HCT116 (cell line): ENCODE measurements at regions not wholly inside any gene's neighbourhood (a gene's known extent, or its start where the extent isn't known, plus 50 kb on each side); places are given as distances from the start of the nearest gene placed in this dataset.

Experiments
- ATAC-seq: fragments of 200-7000 bp; cut with Tn5 transposase; 2 replicates; pipeline ENCODE4 v1.9.1; 2020; ENCODE audit warnings: mild to moderate bottlenecking, moderate library complexity
- BruUV-seq: library from RNA; stranded (reverse); fragments of 400-500 nt; replicated peaks from 2 replicates; lab custom pipeline; 2021; lab: Mats Ljungman, UMichigan
- CTCF ChIA-PET: fragments of 300-600 bp; sonication (Branson Sonifier 250); formaldehyde crosslinking; loops from one replicate; lab custom pipeline; 2021; ENCODE audit warnings: antibody characterized with exemption; lab: Charles Lee
- POLR2A ChIA-PET: fragments of 300-600, 350-600 bp; sonication (Branson Sonifier 250); formaldehyde crosslinking; loops from one replicate; lab custom pipeline; 2021; ENCODE audit warnings: antibody characterized with exemption; lab: Charles Lee
- RAD21 ChIA-PET, 2 experiments: fragments of 300-600 bp; sonication (Branson Sonifier 250); formaldehyde crosslinking; loops; one replicate each; lab custom pipeline; 2023; ENCODE audit warnings: low total read pairs in 2 of 2; ENCODE audit not compliant: uncharacterized antibody in 2 of 2, unreplicated experiment in 2 of 2, low non-redundant PET in 1 of 2; lab: Charles Lee
- DNase-seq: peaks from one replicate; pipeline ENCODE4 v3.0.0-alpha.2; 2010; ENCODE audit warnings: low read depth, low spot score
- H2AFZ ChIP-seq: fragments of 200-600 bp; shearing (Covaris generic), sonication (generic); 2 replicates; pipeline ENCODE4 v1.6.1; 2017; ENCODE audit warnings: low read depth, mixed run types, mixed read lengths, antibody characterized with exemption, low read length; ENCODE audit not compliant: poor library complexity, severe bottlenecking
- H3K27ac ChIP-seq: 2 replicates; pipeline ENCODE4 v1.5.1; 2012; ENCODE audit warnings: low read depth, low read length
- H3K27me3 ChIP-seq: fragments of 200-600 bp; sonication (generic); 2 replicates; pipeline ENCODE4 v1.6.1; 2016; ENCODE audit warnings: mixed run types, low read length, mixed read lengths; ENCODE audit not compliant: insufficient read depth
- H3K36me3 ChIP-seq, 2 experiments: fragments of 200-500 bp in 1 of 2; fragments of 200-600 bp in 1 of 2; sonication (Bioruptor generic) in 1 of 2; sonication (generic) in 1 of 2; 2 replicates each; pipeline versions ENCODE4 v1.5.1 to v1.6.1; 2014 to 2016; ENCODE audit warnings: low read length in 2 of 2, inconsistent platforms in 1 of 2, mixed read lengths in 1 of 2, mixed run types in 1 of 2; ENCODE audit not compliant: insufficient read depth in 2 of 2, control insufficient read depth in 1 of 2
- H3K4me1 ChIP-seq, 2 experiments: fragments of 200-600 bp in 1 of 2; sonication (generic) in 1 of 2; 2 replicates each; pipeline versions ENCODE4 v1.5.1 to v1.6.1; 2012 to 2017; ENCODE audit warnings: low read length in 2 of 2, inconsistent platforms in 1 of 2, mild to moderate bottlenecking in 1 of 2, mixed read lengths in 1 of 2, mixed run types in 1 of 2, moderate library complexity in 1 of 2; ENCODE audit not compliant: insufficient read depth in 2 of 2, control insufficient read depth in 1 of 2
- H3K4me2 ChIP-seq: fragments of 200-600 bp; sonication (generic); 2 replicates; pipeline ENCODE4 v1.6.1; 2017; ENCODE audit warnings: mixed run types, low read length, mixed read lengths
- H3K4me3 ChIP-seq, 2 experiments: fragments of 200-600 bp in 1 of 2; sonication (generic) in 1 of 2; replicated peaks in 1 of 2; 2 replicates each; pipeline ENCODE4 v1.5.1; 2011 to 2016; ENCODE audit warnings: low read length in 2 of 2, control low read depth in 1 of 2, low read depth in 1 of 2, mild to moderate bottlenecking in 1 of 2, mixed read lengths in 1 of 2, mixed run types in 1 of 2
- H3K79me2 ChIP-seq: fragments of 200-600 bp; sonication (generic); 2 replicates; pipeline ENCODE4 v1.6.1; 2017; ENCODE audit warnings: mild to moderate bottlenecking, mixed run types, low read length, moderate library complexity, mixed read lengths; ENCODE audit not compliant: insufficient read depth
- H3K9ac ChIP-seq: fragments of 200-600 bp; sonication (generic); 2 replicates; pipeline ENCODE4 v1.6.1; 2016; ENCODE audit warnings: low read length, mixed read lengths
- H3K9me2 ChIP-seq: fragments of 200-600 bp; sonication (generic), shearing (Covaris generic); 2 replicates; pipeline ENCODE4 v1.6.1; 2017; ENCODE audit warnings: mixed run types, mild to moderate bottlenecking, moderate library complexity; ENCODE audit not compliant: insufficient read depth
- H3K9me3 ChIP-seq, 2 experiments: fragments of 200-500 bp in 1 of 2; fragments of 200-600 bp in 1 of 2; sonication (Bioruptor generic) in 1 of 2; sonication (generic) in 1 of 2; 2 replicates each; pipeline ENCODE4 v1.6.1; 2014 to 2017; ENCODE audit warnings: low read length in 2 of 2, mixed read lengths in 2 of 2, inconsistent platforms in 1 of 2, low read depth in 1 of 2, mild to moderate bottlenecking in 1 of 2, mixed run types in 1 of 2, moderate library complexity in 1 of 2; ENCODE audit not compliant: control insufficient read depth in 1 of 2, insufficient read depth in 1 of 2
- H4K20me1 ChIP-seq: fragments of 200-600 bp; sonication (generic), shearing (Covaris generic); 2 replicates; pipeline ENCODE4 v1.6.1; 2017; ENCODE audit warnings: mixed run types, mild to moderate bottlenecking, moderate library complexity; ENCODE audit not compliant: insufficient read depth
- CBX3 ChIP-seq: IDR thresholded peaks from 2 replicates; pipeline ENCODE4 v1.6.1; 2012; ENCODE audit warnings: low read depth
- CEBPB ChIP-seq: IDR thresholded peaks from 2 replicates; pipeline ENCODE4 v1.6.1; 2012; ENCODE audit warnings: low read depth
- EGR1 ChIP-seq: IDR thresholded peaks from 2 replicates; pipeline ENCODE4 v1.6.1; 2012; ENCODE audit warnings: low read depth
- EZH2 ChIP-seq: fragments of 200-600 bp; sonication (generic); IDR thresholded peaks from 2 replicates; pipeline ENCODE4 v1.6.1; 2017; ENCODE audit warnings: antibody characterized with exemption, mixed run types
- EZH2phosphoT487 ChIP-seq: fragments of 200-600 bp; IDR thresholded peaks from 2 replicates; pipeline ENCODE4 v1.6.1; 2018; ENCODE audit warnings: antibody characterized with exemption, borderline replicate concordance
- FOSL1 ChIP-seq: IDR thresholded peaks from 2 replicates; pipeline ENCODE4 v1.6.1; 2012; ENCODE audit warnings: low read depth
- JUND ChIP-seq: IDR thresholded peaks from 2 replicates; pipeline ENCODE4 v1.6.1; 2012
- POLR2A ChIP-seq: IDR thresholded peaks from 2 replicates; pipeline ENCODE4 v1.7.0; 2011; ENCODE audit warnings: borderline replicate concordance; ENCODE audit not compliant: insufficient read depth, insufficient read length; ENCODE audit errors: extremely low read depth
- RAD21 ChIP-seq: IDR thresholded peaks from 2 replicates; pipeline ENCODE4 v1.6.1; 2012; ENCODE audit warnings: low read depth, mild to moderate bottlenecking
- SIN3A ChIP-seq: IDR thresholded peaks from 2 replicates; pipeline ENCODE4 v1.6.1; 2012; ENCODE audit warnings: low read depth
- SP1 ChIP-seq: IDR thresholded peaks from 2 replicates; pipeline ENCODE4 v1.6.1; 2012; ENCODE audit warnings: low read depth
- SRF ChIP-seq: IDR thresholded peaks from 2 replicates; pipeline ENCODE4 v1.6.1; 2012; ENCODE audit warnings: low read depth
- TCF7L2 ChIP-seq: IDR thresholded peaks from 2 replicates; pipeline ENCODE4 v1.7.0; 2011; ENCODE audit warnings: borderline replicate concordance, inconsistent platforms; ENCODE audit not compliant: insufficient read depth, insufficient read length; ENCODE audit errors: extremely low read depth
- YY1 ChIP-seq: IDR thresholded peaks from 2 replicates; pipeline ENCODE4 v1.6.1; 2011; ENCODE audit warnings: low read length, low read depth, moderate library complexity, mild to moderate bottlenecking; ENCODE audit not compliant: insufficient replicate concordance; ENCODE audit errors: extremely low read depth
- ZFX ChIP-seq: fragments of 450-650 bp; IDR thresholded peaks from 2 replicates; pipeline ENCODE4 v1.6.1; 2017
- intact Hi-C: fragments of 100-400 bp; cut with micrococcal nuclease; formaldehyde crosslinking; loops from 2 replicates; pipeline ENCODE4 v1.10.0; 2022
- TF ChIP-seq, protein P1 (sequence below): IDR thresholded peaks from 2 replicates; pipeline ENCODE4 v1.6.1; 2012; ENCODE audit warnings: low read depth

DNA sequence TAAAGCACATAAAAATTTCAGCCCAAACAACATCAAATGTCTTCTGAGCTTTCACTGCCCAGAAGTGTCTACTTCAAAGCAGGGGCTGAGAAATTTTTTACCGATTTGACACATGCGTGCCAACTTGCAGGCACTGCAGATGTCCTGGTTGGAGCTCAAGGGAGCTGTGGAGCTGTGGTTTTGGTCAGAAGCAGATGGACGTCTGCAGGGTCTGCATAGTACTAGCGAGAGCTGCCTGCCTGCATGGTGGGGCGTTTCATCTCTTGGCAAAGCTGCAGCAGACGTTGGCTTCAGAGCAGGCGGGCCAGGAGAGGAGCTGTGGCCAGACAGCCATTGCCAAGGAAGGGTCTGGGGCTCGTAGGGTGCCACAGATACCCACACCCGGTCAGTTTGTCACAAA, 296.7 kb downstream of the GLRX3 start:
- TF ChIP-seq SRF = no peak
- TF ChIP-seq RAD21 = no peak
- no peak for TF ChIP-seq EZH2
- TF ChIP-seq TCF7L2 = no peak
- POLR2A ChIA-PET = no interaction called here
- no TSS peak for BruUV-seq

DNA sequence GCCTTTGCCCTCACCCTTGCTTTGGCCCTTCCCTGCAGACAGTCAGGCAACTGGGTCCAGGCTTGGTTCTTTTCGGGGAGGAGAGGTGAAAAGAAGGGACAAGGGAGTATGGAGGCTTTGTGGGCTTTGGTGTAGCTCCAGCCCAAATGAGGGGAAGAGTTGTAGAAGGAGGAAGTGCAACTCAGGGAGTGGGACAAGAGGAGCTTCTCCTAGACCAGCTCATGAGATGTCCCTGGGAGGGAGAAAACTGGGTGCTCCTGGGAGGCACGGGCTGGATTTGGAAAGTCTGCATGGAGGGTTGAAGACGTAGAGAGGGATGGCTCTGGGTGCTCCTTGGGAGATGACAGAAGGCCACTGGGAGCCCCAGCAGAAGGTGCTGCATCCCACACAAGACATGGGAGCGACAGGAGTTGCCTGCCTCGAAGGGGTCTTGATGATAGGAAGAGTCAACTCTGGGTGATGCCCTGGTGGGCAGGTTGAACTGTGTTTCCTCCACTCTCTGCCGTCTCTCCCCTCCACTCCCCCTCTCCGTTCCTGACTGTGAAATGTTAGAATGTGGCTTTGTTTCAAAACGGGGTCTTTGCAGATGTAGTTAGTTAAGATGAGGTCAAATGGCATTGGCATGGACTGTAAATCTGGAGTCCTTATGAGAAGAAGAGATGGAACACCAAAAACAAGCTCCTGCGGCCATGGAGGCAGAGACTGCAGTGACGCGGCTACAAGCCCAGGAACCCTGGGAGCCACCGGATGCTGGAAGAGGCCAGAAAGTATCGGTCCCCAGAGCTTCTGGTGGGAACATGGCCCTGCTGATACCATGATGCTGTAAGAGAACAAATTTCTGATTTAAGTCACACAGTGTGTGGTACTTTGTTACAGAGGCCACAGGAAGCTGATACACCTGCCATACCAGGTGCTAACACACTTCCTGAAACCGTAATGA, 298.5 kb downstream of the GLRX3 start:
- H3K27me3 ChIP-seq = no peaks in the 10 kb centered on the region
- no peak overlapping the region for H3K4me3 ChIP-seq
- no peaks in the 10 kb centered on the region for H3K36me3 ChIP-seq
- no peak overlapping the region for H3K4me2 ChIP-seq
- H3K9me2 ChIP-seq = no peaks in the 10 kb centered on the region
- H3K9ac ChIP-seq = no peak overlapping the region
- H2AFZ ChIP-seq = no peak overlapping the region
- TF ChIP-seq ZFX = no peak
- no peak for TF ChIP-seq EZH2phosphoT487
- no peak for TF ChIP-seq TCF7L2
- TF ChIP-seq SRF = no peak
- no peak for TF ChIP-seq RAD21
- no peak for TF ChIP-seq CEBPB
- no peak for TF ChIP-seq POLR2A
- no peak for TF ChIP-seq FOSL1
- TF ChIP-seq EZH2 = no peak
- TF ChIP-seq YY1 = no peak
- TF ChIP-seq EGR1 = no peak
- TF ChIP-seq, protein P1, sequence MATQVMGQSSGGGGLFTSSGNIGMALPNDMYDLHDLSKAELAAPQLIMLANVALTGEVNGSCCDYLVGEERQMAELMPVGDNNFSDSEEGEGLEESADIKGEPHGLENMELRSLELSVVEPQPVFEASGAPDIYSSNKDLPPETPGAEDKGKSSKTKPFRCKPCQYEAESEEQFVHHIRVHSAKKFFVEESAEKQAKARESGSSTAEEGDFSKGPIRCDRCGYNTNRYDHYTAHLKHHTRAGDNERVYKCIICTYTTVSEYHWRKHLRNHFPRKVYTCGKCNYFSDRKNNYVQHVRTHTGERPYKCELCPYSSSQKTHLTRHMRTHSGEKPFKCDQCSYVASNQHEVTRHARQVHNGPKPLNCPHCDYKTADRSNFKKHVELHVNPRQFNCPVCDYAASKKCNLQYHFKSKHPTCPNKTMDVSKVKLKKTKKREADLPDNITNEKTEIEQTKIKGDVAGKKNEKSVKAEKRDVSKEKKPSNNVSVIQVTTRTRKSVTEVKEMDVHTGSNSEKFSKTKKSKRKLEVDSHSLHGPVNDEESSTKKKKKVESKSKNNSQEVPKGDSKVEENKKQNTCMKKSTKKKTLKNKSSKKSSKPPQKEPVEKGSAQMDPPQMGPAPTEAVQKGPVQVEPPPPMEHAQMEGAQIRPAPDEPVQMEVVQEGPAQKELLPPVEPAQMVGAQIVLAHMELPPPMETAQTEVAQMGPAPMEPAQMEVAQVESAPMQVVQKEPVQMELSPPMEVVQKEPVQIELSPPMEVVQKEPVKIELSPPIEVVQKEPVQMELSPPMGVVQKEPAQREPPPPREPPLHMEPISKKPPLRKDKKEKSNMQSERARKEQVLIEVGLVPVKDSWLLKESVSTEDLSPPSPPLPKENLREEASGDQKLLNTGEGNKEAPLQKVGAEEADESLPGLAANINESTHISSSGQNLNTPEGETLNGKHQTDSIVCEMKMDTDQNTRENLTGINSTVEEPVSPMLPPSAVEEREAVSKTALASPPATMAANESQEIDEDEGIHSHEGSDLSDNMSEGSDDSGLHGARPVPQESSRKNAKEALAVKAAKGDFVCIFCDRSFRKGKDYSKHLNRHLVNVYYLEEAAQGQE = no peak
- TF ChIP-seq JUND = no peak
- no peak for TF ChIP-seq SIN3A
- no peak for TF ChIP-seq SP1
- TF ChIP-seq CBX3 = no peak
- no peaks in the 10 kb centered on the region for H4K20me1 ChIP-seq
- H3K4me1 ChIP-seq = no peaks in the 10 kb centered on the region
- ChIA-PET RAD21 (no interaction called here), POLR2A (no interaction called here), CTCF (no interaction called here)
- no peak overlapping the region for H3K27ac ChIP-seq
- no peaks in the 10 kb centered on the region for H3K9me3 ChIP-seq
- ATAC-seq (no peak), DNase-seq (no peak)
- no peaks in the 10 kb centered on the region for H3K79me2 ChIP-seq
- no TSS peak for BruUV-seq
- intact Hi-C loops = no loop called here

More for the DNA sequence above, 296.7 kb downstream of the GLRX3 start:
- Histone ChIP-seq H2AFZ (no peak overlapping the region), H3K4me1 (no peaks in the 10 kb centered on the region), H3K9me3 (no peaks in the 10 kb centered on the region), H3K4me2 (no peak overlapping the region), H4K20me1 (no peaks in the 10 kb centered on the region), H3K79me2 (no peaks in the 10 kb centered on the region), H3K9ac (no peak overlapping the region), H3K36me3 (no peaks in the 10 kb centered on the region), H3K4me3 (no peak overlapping the region), H3K9me2 (no peaks in the 10 kb centered on the region), H3K27me3 (no peaks in the 10 kb centered on the region), H3K27ac (no peak overlapping the region)
- CTCF ChIA-PET = no interaction called here
- intact Hi-C loops = no loop called here
- ATAC-seq = no peak
- RAD21 ChIA-PET = no interaction called here
- no peak for DNase-seq
